CD4-positive, alpha-beta T cell (primary cell): ENCODE measurements at regions not wholly inside any gene's neighbourhood (a gene's known extent, or its start where the extent isn't known, plus 50 kb on each side); places are given as distances from the start of the nearest gene placed in this dataset.

Experiments
- ATAC-seq: fragments of 200-7000 bp; cut with Tn5 transposase; one replicate; pipeline ENCODE4 v1.10.0; 2022; ENCODE audit warnings: mild to moderate bottlenecking; ENCODE audit not compliant: poor library complexity
- CTCF ChIA-PET: fragments of 350-600 bp; sonication (Branson Sonifier 250); formaldehyde crosslinking; loops from one replicate; lab custom pipeline; 2021; ENCODE audit warnings: antibody characterized with exemption, inconsistent platforms; lab: Charles Lee
- POLR2A ChIA-PET: fragments of 350-600 bp; sonication (Branson Sonifier 250); formaldehyde crosslinking; loops from one replicate; lab custom pipeline; 2021; ENCODE audit warnings: antibody characterized with exemption, inconsistent platforms; lab: Charles Lee
- DNase-seq, 14 experiments: peaks; one replicate each; pipeline ENCODE4 v3.0.0-alpha.2; 2013 to 2020; ENCODE audit warnings: mixed read lengths in 2 of 14
- H3K27ac ChIP-seq, 2 donors: one replicate each; pipeline versions ENCODE4 v1.5.1 to v1.7.0; 2013; ENCODE audit warnings: low read length in 2 of 2, low read depth in 1 of 2, mild to moderate bottlenecking in 1 of 2
- H3K27me3 ChIP-seq, 2 experiments: 1 replicate in 1 of 2; 2 replicates in 1 of 2; pipeline versions ENCODE4 v1.6.1 to v1.7.0; 2013; ENCODE audit warnings: low read length in 2 of 2, control low read depth in 1 of 2, mild to moderate bottlenecking in 1 of 2, moderate library complexity in 1 of 2; ENCODE audit not compliant: insufficient read depth in 2 of 2, control insufficient read depth in 1 of 2
- H3K36me3 ChIP-seq: one replicate; pipeline ENCODE4 v1.6.1; 2013; ENCODE audit warnings: low read length, control low read depth; ENCODE audit not compliant: insufficient read depth
- H3K4me1 ChIP-seq: one replicate; pipeline ENCODE4 v1.6.1; 2013; ENCODE audit warnings: low read length, control low read depth; ENCODE audit not compliant: insufficient read depth
- H3K4me3 ChIP-seq: one replicate; pipeline ENCODE4 v1.5.1; 2013; ENCODE audit warnings: mild to moderate bottlenecking, low read length, moderate library complexity
- H3K9me3 ChIP-seq, 2 experiments: 1 replicate in 1 of 2; 2 replicates in 1 of 2; pipeline versions ENCODE4 v1.6.1 to v1.7.0; 2013; ENCODE audit warnings: low read length in 2 of 2, mild to moderate bottlenecking in 2 of 2, control low read depth in 1 of 2, moderate library complexity in 1 of 2; ENCODE audit not compliant: control insufficient read depth in 1 of 2, insufficient read depth in 1 of 2
- H3K27ac Mint-ChIP-seq: one replicate; pipeline ENCODE4 v1.8.0; 2020; ENCODE audit warnings: mixed read lengths
- H3K27me3 Mint-ChIP-seq: one replicate; pipeline ENCODE4 v1.8.0; 2021; ENCODE audit warnings: mixed read lengths
- H3K36me3 Mint-ChIP-seq: one replicate; pipeline ENCODE4 v1.8.0; 2021; ENCODE audit warnings: low read depth, mixed read lengths
- H3K4me1 Mint-ChIP-seq: one replicate; pipeline ENCODE4 v1.8.0; 2021; ENCODE audit warnings: low read depth, mixed read lengths
- H3K4me3 Mint-ChIP-seq: one replicate; pipeline ENCODE4 v1.8.0; 2020; ENCODE audit warnings: mild to moderate bottlenecking, mixed read lengths
- H3K9me3 Mint-ChIP-seq: one replicate; pipeline ENCODE4 v1.8.0; 2020; ENCODE audit warnings: mixed read lengths
- CTCF ChIP-seq: fragments of 200-600 bp; IDR thresholded peaks from one replicate; pipeline ENCODE4 v1.8.0; 2022; ENCODE audit warnings: antibody characterized with exemption, mild to moderate bottlenecking
- intact Hi-C, 2 experiments: fragments of 100-400 bp; cut with DNase I in 1 of 2; cut with micrococcal nuclease in 1 of 2; formaldehyde crosslinking; loops; one replicate each; pipeline versions ENCODE4 v1.15.1 to v1.9.0; 2023 to 2025; cut with DNase I, micrococcal nuclease

- H3K36me3 ChIP-seq = no peaks in the 10 kb centered on the region
- ATAC-seq (no peak), DNase-seq (no peak)
- H3K27me3 Mint-ChIP-seq = no peaks in the 10 kb centered on the region
- TF ChIP-seq CTCF = no peak
- POLR2A ChIA-PET = no interaction called here
- peaks cover 8% of the 10 kb centered on the region for H3K9me3 Mint-ChIP-seq
- H3K4me1 ChIP-seq = no peaks in the 10 kb centered on the region
- CTCF ChIA-PET = no interaction called here
- intact Hi-C loops = no loop called here
- H3K9me3 ChIP-seq = peaks cover 0 to 19% of the 10 kb centered on the region in 2 experiments
- no peak overlapping the region for H3K27ac ChIP-seq
- H3K27ac Mint-ChIP-seq = no peak overlapping the region
- H3K4me3 Mint-ChIP-seq = no peak overlapping the region
- no peaks in the 10 kb centered on the region for H3K27me3 ChIP-seq
- no peaks in the 10 kb centered on the region for H3K36me3 Mint-ChIP-seq
- no peaks in the 10 kb centered on the region for H3K4me1 Mint-ChIP-seq
- no peak overlapping the region for H3K4me3 ChIP-seq
These were observed 1457.9 kb upstream of the CADM2 start for GRCh38 chr3:83500931-83501330.

- Histone ChIP-seq H3K27me3 (no peaks in the 10 kb centered on the region), H3K4me3 (no peak overlapping the region), H3K9me3 (peaks cover 6% of the 10 kb centered on the region in 2 experiments), H3K27ac (no peak overlapping the region), H3K4me1 (no peaks in the 10 kb centered on the region), H3K36me3 (no peaks in the 10 kb centered on the region)
- Mint-ChIP-seq H3K4me1 (no peaks in the 10 kb centered on the region), H3K36me3 (no peaks in the 10 kb centered on the region), H3K27me3 (no peaks in the 10 kb centered on the region), H3K4me3 (no peak overlapping the region), H3K9me3 (no peaks in the 10 kb centered on the region), H3K27ac (no peak overlapping the region)
- ChIA-PET POLR2A (no interaction called here), CTCF (no interaction called here)
- ATAC-seq = no peak
- intact Hi-C loops = no loop called here
- TF ChIP-seq CTCF = no peak
- DNase-seq = no peak
These were observed 1445.7 kb upstream of the CADM2 start for GRCh38 chr3:83513051-83513450.

- H3K9me3 Mint-ChIP-seq = no peaks in the 10 kb centered on the region
- no peak overlapping the region for H3K27ac ChIP-seq
- H3K4me1 ChIP-seq = no peaks in the 10 kb centered on the region
- TF ChIP-seq CTCF = no peak
- ChIA-PET CTCF (no interaction called here), POLR2A (no interaction called here)
- ATAC-seq = no peak
- intact Hi-C loops = no loop called here
- H3K27me3 Mint-ChIP-seq = no peaks in the 10 kb centered on the region
- H3K4me3 Mint-ChIP-seq = no peak overlapping the region
- H3K4me1 Mint-ChIP-seq = no peaks in the 10 kb centered on the region
- H3K27me3 ChIP-seq = no peaks in the 10 kb centered on the region
- no peak overlapping the region for H3K27ac Mint-ChIP-seq
- DNase-seq = no peak
- peaks cover 2 to 6% of the 10 kb centered on the region in 2 experiments for H3K9me3 ChIP-seq
- no peak overlapping the region for H3K4me3 ChIP-seq
- no peaks in the 10 kb centered on the region for H3K36me3 ChIP-seq
- no peaks in the 10 kb centered on the region for H3K36me3 Mint-ChIP-seq
These were observed 1445.1 kb upstream of the CADM2 start for GRCh38 chr3:83513677-83514076.
